Right atrium auricular region (tissue), 2 donors: ENCODE measurements at regions not wholly inside any gene's neighbourhood (a gene's known extent, or its start where the extent isn't known, plus 50 kb on each side); places are given as distances from the start of the nearest gene placed in this dataset.

Experiments used
- DNase-seq: peaks from one replicate; pipeline ENCODE4 v3.0.0-alpha.2; 2019; ENCODE audit warnings: low spot score
- H3K27ac ChIP-seq, 2 donors: fragments of 200-600 bp; sonication (generic); 1 replicate in 1 of 2; 2 replicates in 1 of 2; pipeline ENCODE4 v1.5.1; 2016 to 2019
- H3K27me3 ChIP-seq, 2 donors: fragments of 200-600 bp; sonication (generic); one replicate each; pipeline versions ENCODE4 v1.5.1 to v1.6.0; 2017 to 2019
- H3K36me3 ChIP-seq: fragments of 200-600 bp; sonication (generic); one replicate; pipeline ENCODE4 v1.5.1; 2016
- H3K4me1 ChIP-seq, 2 donors: fragments of 200-600 bp; sonication (generic); one replicate each; pipeline versions ENCODE4 v1.5.1 to v1.6.0; 2017 to 2019
- H3K4me3 ChIP-seq, 2 donors: fragments of 200-600 bp; sonication (generic); 1 replicate in 1 of 2; 2 replicates in 1 of 2; pipeline ENCODE4 v1.5.1; 2017 to 2019; ENCODE audit warnings: mild to moderate bottlenecking in 1 of 2, moderate library complexity in 1 of 2
- H3K9me3 ChIP-seq, 2 donors: fragments of 200-600 bp; sonication (generic); one replicate each; pipeline ENCODE4 v1.5.1; 2019
- CTCF ChIP-seq, 2 donors: fragments of 200-600 bp; sonication (generic); IDR thresholded peaks; one replicate each; pipeline ENCODE4 v1.5.1; 2019; ENCODE audit warnings: antibody characterized with exemption in 2 of 2

DNA sequence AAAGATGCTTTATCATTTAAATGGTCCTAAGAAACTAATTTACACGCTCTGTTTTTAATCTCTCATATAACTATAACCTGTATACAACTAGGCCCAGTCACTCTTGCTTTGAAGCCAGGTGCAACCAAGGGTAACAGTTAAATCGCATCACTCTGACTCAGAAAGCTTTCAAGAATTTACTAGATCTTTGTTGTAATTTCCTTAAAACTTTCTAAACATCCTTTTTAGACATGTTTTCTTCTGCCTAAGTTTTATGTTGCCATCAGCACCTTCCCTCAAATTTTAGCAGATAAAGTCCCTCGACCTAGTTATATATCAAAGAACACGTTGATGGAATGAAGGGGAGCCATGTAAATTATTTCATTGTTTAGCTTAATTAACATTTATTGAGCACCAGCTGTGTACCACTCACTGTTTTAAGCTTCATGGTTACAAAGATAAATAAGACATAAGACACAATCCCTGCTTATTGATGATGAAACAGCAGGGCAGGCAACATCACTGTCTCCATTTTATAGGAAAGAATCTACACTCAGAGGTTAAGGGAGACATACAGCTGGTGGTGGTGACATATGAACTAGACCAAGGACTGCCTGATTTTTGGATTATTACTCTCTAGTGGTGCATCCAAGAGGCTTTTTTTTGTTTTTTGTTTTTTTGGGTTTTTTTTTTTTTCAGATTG lies 101.0 kb downstream of the CD200R1L start:
- DNase-seq: no peak
- Histone ChIP-seq H3K9me3 (no peaks in the 10 kb centered on the region), H3K36me3 (no peaks in the 10 kb centered on the region), H3K4me1 (peaks cover 0 to 10% of the 10 kb centered on the region in 2 donors), H3K4me3 (no peak overlapping the region), H3K27ac (no peak overlapping the region), H3K27me3 (no peaks in the 10 kb centered on the region)
- no peak for TF ChIP-seq CTCF (IDR thresholded peaks at IDR 0.05)

DNA sequence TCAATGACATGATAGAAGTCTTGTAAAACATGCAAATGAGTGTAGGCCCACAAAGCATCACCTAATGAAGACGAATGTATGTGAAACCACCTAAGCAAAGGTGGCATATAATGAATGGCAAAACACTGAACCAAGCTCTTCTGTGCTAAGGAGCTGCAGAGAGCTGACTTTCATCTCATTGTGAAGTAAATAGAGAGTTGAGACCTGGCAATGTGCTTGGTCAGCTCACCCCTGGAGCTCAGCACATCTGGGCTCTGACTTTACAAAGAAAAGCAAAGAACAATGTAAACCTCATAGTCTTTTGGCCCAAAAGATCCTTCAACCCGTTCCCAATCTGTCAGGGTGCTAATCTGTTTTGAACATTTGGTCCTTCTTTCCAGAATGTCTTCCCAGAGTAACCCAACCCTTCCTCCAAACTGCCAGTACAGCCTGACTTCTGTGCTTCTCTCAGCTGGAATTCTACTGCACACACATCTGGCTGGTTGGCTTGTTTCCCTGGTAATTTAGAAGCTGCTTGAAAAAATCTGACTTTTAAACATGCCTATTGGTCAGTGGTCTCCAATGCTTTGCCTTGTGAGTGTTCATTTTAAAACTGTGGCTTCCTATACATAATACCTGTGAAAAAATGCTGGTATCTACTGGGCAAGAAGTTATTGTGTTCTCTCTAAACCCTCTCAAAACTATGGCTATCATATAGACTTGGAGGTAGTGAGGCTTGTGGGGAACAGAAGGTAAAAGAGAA lies 101.7 kb downstream of the CD200R1L start:
- DNase-seq: no peak
- Histone ChIP-seq H3K4me3 (no peak overlapping the region), H3K27ac (peak overlapping the region in 1 of 2 donors; percentile 5), H3K4me1 (peaks cover 0 to 10% of the 10 kb centered on the region in 2 donors), H3K27me3 (no peaks in the 10 kb centered on the region), H3K9me3 (no peaks in the 10 kb centered on the region), H3K36me3 (no peaks in the 10 kb centered on the region)
- no peak for TF ChIP-seq CTCF (IDR thresholded peaks at IDR 0.05)

- peak overlapping the region in 1 of 2 donors; percentile 6 for H3K27ac ChIP-seq
- no peaks in the 10 kb centered on the region for H3K36me3 ChIP-seq
- H3K9me3 ChIP-seq: no peaks in the 10 kb centered on the region
- H3K4me3 ChIP-seq: no peak overlapping the region
- no peak for DNase-seq
- no peaks in the 10 kb centered on the region for H3K27me3 ChIP-seq
- H3K4me1 ChIP-seq: peaks cover 0 to 10% of the 10 kb centered on the region in 2 donors
- no peak for TF ChIP-seq CTCF (IDR thresholded peaks at IDR 0.05)
Measured at GRCh38 chr3:112744106-112744505, 102.6 kb downstream of the CD200R1L start.

GRCh38 chr3:112742934-112743333 lies 102.0 kb upstream of the CCDC80 start:
- no peaks in the 10 kb centered on the region for H3K27me3 ChIP-seq
- no peak for TF ChIP-seq CTCF (IDR thresholded peaks at IDR 0.05)
- no peak overlapping the region for H3K27ac ChIP-seq
- H3K4me1 ChIP-seq: peaks cover 0 to 10% of the 10 kb centered on the region in 2 donors
- H3K4me3 ChIP-seq: no peak overlapping the region
- no peak for DNase-seq
- H3K9me3 ChIP-seq: no peaks in the 10 kb centered on the region
- no peaks in the 10 kb centered on the region for H3K36me3 ChIP-seq

- TF ChIP-seq CTCF (IDR thresholded peaks at IDR 0.05): no peak
- Histone ChIP-seq H3K4me3 (no peak overlapping the region), H3K36me3 (no peaks in the 10 kb centered on the region), H3K27ac (no peak overlapping the region), H3K4me1 (peaks cover 0 to 10% of the 10 kb centered on the region in 2 donors), H3K9me3 (no peaks in the 10 kb centered on the region), H3K27me3 (no peaks in the 10 kb centered on the region)
- DNase-seq: no peak
Measured at GRCh38 chr3:112741983-112742382, 101.0 kb upstream of the CCDC80 start.
